ENCODE measurements at regions not wholly inside any gene's neighbourhood (a gene's known extent, or its start where the extent isn't known, plus 50 kb on each side); places are given as distances from the start of the nearest gene placed in this dataset.
A peak's percentile ranks its signal among the peaks of the same experiment; 100 is the strongest.

DNA sequence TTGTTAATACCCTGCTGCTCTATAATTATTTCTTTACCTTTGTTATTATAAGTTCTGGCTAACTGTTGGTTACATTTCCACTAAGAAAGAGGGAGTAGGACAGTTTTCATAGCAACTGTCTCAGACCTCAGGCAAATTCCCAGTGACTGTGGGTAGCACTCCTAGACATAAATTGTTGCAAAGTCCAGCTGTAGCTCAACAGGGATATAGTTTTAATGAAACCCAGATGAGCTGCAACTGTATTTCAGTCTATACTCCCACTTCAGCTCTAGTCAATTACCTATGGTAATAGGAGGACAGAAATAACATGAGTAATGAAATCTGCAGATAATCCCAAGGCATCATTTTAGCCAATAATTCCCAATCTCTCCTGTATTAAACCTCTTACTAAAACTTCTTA lies 103.0 kb upstream of the SEMA3A start:
- Histone ChIP-seq H3K9me3 (peaks cover 7% of the 10 kb centered on the region; the same call in 1 of the 2 replicates), H3K4me2 (no peak overlapping the region), H3K9ac (no peak overlapping the region), H3K4me1 (ENCODE audit: control insufficient read depth in 1 of 2, insufficient read depth in 2 of 2, low read depth in 1 of 2, low read length in 1 of 2) (peaks cover 0 to 5% of the 10 kb centered on the region in 2 experiments; a peak in 1 of 4 replicates), H3K36me3 (replicated peaks in 1 of 2; ENCODE audit: control insufficient read depth in 1 of 2, insufficient read depth in 2 of 2, low read length in 1 of 2) (no peaks in the 10 kb centered on the region), H3K9me2 (no peaks in the 10 kb centered on the region), H4K20me1 (ENCODE audit: insufficient read depth) (no peaks in the 10 kb centered on the region), H2AFZ (ENCODE audit: low read depth) (no peak overlapping the region), H3F3A (replicated peaks; ENCODE audit: insufficient read depth) (no peaks in the 10 kb centered on the region), H3K4me3 (ENCODE audit: low read depth in 2 of 2, low read length in 1 of 2) (no peak overlapping the region), H3K27me3 (ENCODE audit: insufficient read depth) (no peaks in the 10 kb centered on the region), H3K79me2 (ENCODE audit: insufficient read depth) (no peaks in the 10 kb centered on the region), H3K27ac (ENCODE audit: low read depth in 2 of 2, low read length in 1 of 2) (peak overlapping the region in 1 of 2 experiments; percentile 7; a peak in 1 of 4 replicates)
- peak; percentile 6 for DNase-seq
- TF ChIP-seq, protein P1, sequence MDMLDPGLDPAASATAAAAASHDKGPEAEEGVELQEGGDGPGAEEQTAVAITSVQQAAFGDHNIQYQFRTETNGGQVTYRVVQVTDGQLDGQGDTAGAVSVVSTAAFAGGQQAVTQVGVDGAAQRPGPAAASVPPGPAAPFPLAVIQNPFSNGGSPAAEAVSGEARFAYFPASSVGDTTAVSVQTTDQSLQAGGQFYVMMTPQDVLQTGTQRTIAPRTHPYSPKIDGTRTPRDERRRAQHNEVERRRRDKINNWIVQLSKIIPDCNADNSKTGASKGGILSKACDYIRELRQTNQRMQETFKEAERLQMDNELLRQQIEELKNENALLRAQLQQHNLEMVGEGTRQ (IDR thresholded peaks at IDR 0.05; ENCODE audit: borderline replicate concordance, low read depth, low read length) = no peak
- TF ChIP-seq PBX3 (IDR thresholded peaks at IDR 0.05) = no peak
- TF ChIP-seq TCF12 (IDR thresholded peaks at IDR 0.05) = 0 out of 2 replicates have a peak, but pooled peaks have one; percentile 31
- no peak for TF ChIP-seq SMC3 (IDR thresholded peaks at IDR 0.05; ENCODE audit: low read depth, low read length)
- TF ChIP-seq, protein P2, sequence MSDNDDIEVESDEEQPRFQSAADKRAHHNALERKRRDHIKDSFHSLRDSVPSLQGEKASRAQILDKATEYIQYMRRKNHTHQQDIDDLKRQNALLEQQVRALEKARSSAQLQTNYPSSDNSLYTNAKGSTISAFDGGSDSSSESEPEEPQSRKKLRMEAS (IDR thresholded peaks at IDR 0.05; ENCODE audit: low read depth) = no peak
- CTCF ChIA-PET = interaction anchor here (1.0 kb wide), 1 partner anchor 16 kb away, joined by 3 read pairs; no protein-coding TSS in a partner anchor
- POLR2A ChIA-PET = no interaction called here

DNA sequence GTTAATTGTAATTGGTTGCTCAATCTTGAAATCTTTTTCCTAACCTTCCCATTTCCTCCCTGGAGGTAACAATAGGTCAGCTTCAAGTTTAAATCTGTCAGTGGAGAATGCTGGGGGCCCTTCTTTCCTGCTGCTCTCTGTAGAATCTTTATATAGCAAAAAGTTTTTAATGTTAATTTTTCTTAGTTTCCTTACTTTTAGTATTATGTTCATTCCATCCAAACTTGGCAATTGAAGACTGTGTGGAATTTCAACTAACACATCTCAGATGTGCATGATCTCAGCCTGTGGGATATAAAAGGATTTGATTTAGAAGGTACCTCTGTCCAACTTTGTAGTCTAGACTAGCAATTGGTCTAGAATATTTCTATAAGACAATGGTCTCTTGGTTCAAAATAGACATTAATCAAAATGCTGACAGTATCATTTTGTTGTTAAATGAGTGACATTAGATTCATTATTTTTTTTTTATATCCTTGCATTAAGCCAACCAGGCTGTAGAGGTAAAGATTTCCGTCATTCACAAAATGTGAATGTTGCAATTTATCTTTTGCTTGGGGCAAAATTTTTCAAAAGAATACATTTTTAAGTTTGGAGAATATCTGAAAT lies 100.4 kb upstream of the SEMA3A start:
- no peak overlapping the region for H2AFZ ChIP-seq (ENCODE audit: low read depth)
- no peaks in the 10 kb centered on the region for H3F3A ChIP-seq (replicated peaks; ENCODE audit: insufficient read depth)
- peaks cover 0 to 5% of the 10 kb centered on the region in 2 experiments; a peak in 1 of 4 replicates for H3K4me1 ChIP-seq (ENCODE audit: control insufficient read depth in 1 of 2, insufficient read depth in 2 of 2, low read depth in 1 of 2, low read length in 1 of 2)
- POLR2A ChIA-PET = no interaction called here
- no peaks in the 10 kb centered on the region for H3K79me2 ChIP-seq (ENCODE audit: insufficient read depth)
- WGBS (ENCODE audit: low lambda C conversion rate) = 92% methylated on average over 1 of the region's 1 CpG
- DNase-seq = no peak
- 0 out of 2 replicates have a peak, but pooled peaks cover 4% of the 10 kb centered on the region for H3K9me2 ChIP-seq
- no peak overlapping the region for H3K4me2 ChIP-seq
- CTCF ChIA-PET = no interaction called here
- H3K9ac ChIP-seq = no peak overlapping the region
- no peaks in the 10 kb centered on the region for H3K27me3 ChIP-seq (ENCODE audit: insufficient read depth)
- H3K27ac ChIP-seq (ENCODE audit: low read depth in 2 of 2, low read length in 1 of 2) = peak overlapping the region in 1 of 2 experiments; percentile 72; a peak in 1 of 4 replicates
- H3K36me3 ChIP-seq (replicated peaks in 1 of 2; ENCODE audit: control insufficient read depth in 1 of 2, insufficient read depth in 2 of 2, low read length in 1 of 2) = no peaks in the 10 kb centered on the region
- H3K9me3 ChIP-seq = no peaks in the 10 kb centered on the region
- no peaks in the 10 kb centered on the region for H4K20me1 ChIP-seq (ENCODE audit: insufficient read depth)
- no peak overlapping the region for H3K4me3 ChIP-seq (ENCODE audit: low read depth in 2 of 2, low read length in 1 of 2)
- TF ChIP-seq MXI1 (IDR thresholded peaks at IDR 0.05; ENCODE audit: low read depth, low read length) (no peak), RXRA (IDR thresholded peaks at IDR 0.05; ENCODE audit: borderline replicate concordance, low read depth) (no peak), RAD21 (IDR thresholded peaks at IDR 0.05; ENCODE audit: low read length) (no peak), USF1 (IDR thresholded peaks at IDR 0.05; ENCODE audit: borderline replicate concordance, low read depth) (no peak), PBX3 (IDR thresholded peaks at IDR 0.05) (no peak), NRF1 (IDR thresholded peaks at IDR 0.05; ENCODE audit: low read depth, low read length) (no peak), NFIC (IDR thresholded peaks at IDR 0.05; ENCODE audit: borderline replicate concordance) (no peak), TAF1 (IDR thresholded peaks at IDR 0.05; ENCODE audit: borderline replicate concordance, low read depth, low read length) (no peak), EP300 (IDR thresholded peaks at IDR 0.05; ENCODE audit: borderline replicate concordance in 1 of 2, low read depth in 1 of 2, low read length in 1 of 2) (no peak), GABPA (IDR thresholded peaks at IDR 0.05; ENCODE audit: low read depth) (no peak), ZBTB33 (IDR thresholded peaks at IDR 0.05; ENCODE audit: borderline replicate concordance, low read depth) (no peak), YY1 (IDR thresholded peaks at IDR 0.05; ENCODE audit: low read depth) (no peak), CHD2 (IDR thresholded peaks at IDR 0.05; ENCODE audit: low read length, partially characterized antibody) (no peak), TEAD4 (IDR thresholded peaks at IDR 0.05; ENCODE audit: borderline replicate concordance, insufficient read depth) (no peak), MEF2A (IDR thresholded peaks at IDR 0.05; ENCODE audit: borderline replicate concordance, low read depth) (no peak), FOSL2 (IDR thresholded peaks at IDR 0.05; ENCODE audit: borderline replicate concordance, low read depth) (no peak), JUND (IDR thresholded peaks at IDR 0.05) (no peak)
- TF ChIP-seq, protein P2 (IDR thresholded peaks at IDR 0.05; ENCODE audit: low read depth) = no peak
